ENCODE measurements at regions not wholly inside any gene's neighbourhood (a gene's known extent, or its start where the extent isn't known, plus 50 kb on each side); places are given as distances from the start of the nearest gene placed in this dataset.

DNA sequence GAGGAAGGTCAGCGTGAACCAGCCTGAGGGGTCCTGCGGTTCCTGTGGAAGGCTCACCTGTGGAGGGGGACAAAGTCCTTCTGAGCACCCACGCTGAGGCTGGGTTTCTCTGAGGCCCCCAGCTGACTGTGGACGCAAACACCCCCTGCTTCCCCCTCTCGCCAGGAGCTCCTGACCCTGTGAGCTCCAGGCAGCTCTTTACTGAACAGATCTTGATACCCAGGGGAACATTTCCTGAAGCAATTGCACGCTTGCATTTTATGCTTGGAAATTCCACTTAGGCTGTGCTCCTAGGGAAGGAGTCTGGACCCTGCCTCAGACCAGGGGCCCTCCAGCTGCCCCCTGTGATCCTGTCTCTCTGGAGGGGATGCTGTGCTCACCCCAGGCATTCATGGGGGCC is 454.2 kb upstream of the B3GAT1 start:
- no peak overlapping the region for H3K4me3 ChIP-seq (ENCODE audit: control insufficient read depth, low read depth, low read length)

GRCh38 chr11:134864968-134865305 is 452.9 kb upstream of the B3GAT1 start:
- H3K4me3 ChIP-seq (ENCODE audit: control insufficient read depth, low read depth, low read length), result no peak overlapping the region
- TF ChIP-seq, protein P1, sequence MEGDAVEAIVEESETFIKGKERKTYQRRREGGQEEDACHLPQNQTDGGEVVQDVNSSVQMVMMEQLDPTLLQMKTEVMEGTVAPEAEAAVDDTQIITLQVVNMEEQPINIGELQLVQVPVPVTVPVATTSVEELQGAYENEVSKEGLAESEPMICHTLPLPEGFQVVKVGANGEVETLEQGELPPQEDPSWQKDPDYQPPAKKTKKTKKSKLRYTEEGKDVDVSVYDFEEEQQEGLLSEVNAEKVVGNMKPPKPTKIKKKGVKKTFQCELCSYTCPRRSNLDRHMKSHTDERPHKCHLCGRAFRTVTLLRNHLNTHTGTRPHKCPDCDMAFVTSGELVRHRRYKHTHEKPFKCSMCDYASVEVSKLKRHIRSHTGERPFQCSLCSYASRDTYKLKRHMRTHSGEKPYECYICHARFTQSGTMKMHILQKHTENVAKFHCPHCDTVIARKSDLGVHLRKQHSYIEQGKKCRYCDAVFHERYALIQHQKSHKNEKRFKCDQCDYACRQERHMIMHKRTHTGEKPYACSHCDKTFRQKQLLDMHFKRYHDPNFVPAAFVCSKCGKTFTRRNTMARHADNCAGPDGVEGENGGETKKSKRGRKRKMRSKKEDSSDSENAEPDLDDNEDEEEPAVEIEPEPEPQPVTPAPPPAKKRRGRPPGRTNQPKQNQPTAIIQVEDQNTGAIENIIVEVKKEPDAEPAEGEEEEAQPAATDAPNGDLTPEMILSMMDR (IDR thresholded peaks at IDR 0.05; ENCODE audit: control insufficient read depth, insufficient read depth, low read depth, low read length, missing control alignments), result no peak
- no peak for DNase-seq (ENCODE audit: low read depth)

More for the DNA sequence above, 454.2 kb upstream of the B3GAT1 start:
- no peak for DNase-seq (ENCODE audit: low read depth)
- TF ChIP-seq, protein P1 (IDR thresholded peaks at IDR 0.05; ENCODE audit: control insufficient read depth, insufficient read depth, low read depth, low read length, missing control alignments), result no peak

DNA sequence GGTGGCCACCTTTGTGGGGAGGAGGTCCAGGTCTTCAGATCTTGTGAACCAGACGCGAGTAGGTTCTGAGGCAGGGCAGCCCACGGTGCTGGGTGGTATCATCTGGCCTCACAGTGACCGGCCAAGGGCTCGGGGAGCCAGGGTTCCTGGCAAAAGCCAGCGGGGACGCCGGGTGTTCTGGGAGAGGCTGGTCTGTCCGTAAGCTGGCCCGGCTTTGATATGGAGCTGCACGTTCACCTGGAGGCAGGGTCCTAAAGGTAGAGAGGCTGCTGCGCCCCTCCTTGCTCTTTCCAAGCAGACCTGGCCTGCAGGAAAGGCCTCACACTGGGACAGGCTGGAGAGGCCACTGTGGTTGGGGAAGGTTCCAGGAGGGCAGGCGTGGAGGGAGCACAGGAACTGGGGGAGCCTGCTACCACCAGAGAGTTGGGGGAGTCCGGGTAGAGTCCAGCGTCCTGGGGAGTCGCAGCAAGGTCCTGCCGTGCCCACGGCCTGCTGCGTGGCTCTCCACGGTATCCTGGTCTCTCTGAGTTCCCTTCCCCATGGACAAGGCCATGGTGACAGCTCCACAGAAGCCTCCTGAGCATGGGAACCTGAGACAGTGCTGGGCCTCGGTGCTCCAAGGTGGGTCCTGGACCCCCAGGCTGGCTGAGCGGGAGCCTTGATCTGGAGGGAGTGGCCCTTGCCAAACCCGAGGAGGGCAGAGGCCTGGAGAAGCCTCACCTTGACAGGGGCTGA is 452.4 kb upstream of the B3GAT1 start:
- no peak overlapping the region for H3K4me3 ChIP-seq (ENCODE audit: control insufficient read depth, low read depth, low read length)
- TF ChIP-seq, protein P1 (IDR thresholded peaks at IDR 0.05; ENCODE audit: control insufficient read depth, insufficient read depth, low read depth, low read length, missing control alignments), result no peak
- no peak for DNase-seq (ENCODE audit: low read depth)

DNA sequence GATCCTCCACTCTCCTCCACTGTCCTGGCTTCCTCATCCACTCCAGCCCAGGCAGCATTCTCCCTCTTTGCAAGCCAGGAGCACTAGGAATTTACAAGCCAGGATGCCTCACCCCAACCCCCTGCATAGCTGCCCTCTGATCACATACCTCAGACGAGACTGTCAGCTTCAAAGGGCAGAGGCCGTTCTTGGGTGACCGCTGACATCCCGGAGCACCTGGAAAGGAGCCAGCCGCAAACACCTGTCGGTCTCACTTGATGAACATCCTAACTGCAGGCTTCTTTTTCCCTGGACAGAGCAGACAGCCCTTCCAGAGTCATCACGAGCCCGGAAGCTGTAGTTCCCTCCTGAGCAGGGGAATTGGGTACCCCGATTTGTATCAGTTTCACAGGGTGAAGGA is 451.3 kb upstream of the B3GAT1 start:
- no peak overlapping the region for H3K4me3 ChIP-seq (ENCODE audit: control insufficient read depth, low read depth, low read length)
- TF ChIP-seq, protein P1 (IDR thresholded peaks at IDR 0.05; ENCODE audit: control insufficient read depth, insufficient read depth, low read depth, low read length, missing control alignments), result no peak
- DNase-seq (ENCODE audit: low read depth), result no peak

DNA sequence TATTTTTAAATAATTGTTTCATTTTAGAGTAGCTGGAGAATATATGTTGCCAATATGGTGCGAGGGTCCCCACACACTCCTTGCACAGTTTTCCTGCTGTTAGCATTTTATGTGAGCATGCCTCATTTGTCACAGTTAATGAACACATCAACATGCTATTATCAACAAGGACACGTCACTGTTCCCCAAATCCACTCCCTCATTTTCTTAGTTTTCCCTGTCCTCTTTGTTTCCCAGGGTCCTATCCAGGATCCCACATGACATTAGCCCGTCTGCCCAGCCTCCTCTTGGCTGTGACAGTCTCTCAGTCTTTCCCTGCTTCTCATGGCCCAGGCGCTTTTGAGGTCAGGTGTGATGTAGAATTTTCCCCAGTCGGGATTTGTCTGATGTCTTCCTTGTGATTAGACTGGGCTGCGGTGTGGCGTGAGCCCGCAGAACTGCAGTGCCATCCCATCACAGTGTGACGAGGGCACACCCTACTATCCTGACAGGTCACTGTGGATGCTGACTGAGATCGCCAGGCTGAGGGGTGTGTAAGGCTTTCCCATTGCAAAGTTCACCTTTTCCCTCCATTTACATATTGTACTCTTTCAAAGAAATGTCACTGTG is 450.6 kb upstream of the B3GAT1 start:
- TF ChIP-seq, protein P1 (IDR thresholded peaks at IDR 0.05; ENCODE audit: control insufficient read depth, insufficient read depth, low read depth, low read length, missing control alignments), result no peak
- no peak overlapping the region for H3K4me3 ChIP-seq (ENCODE audit: control insufficient read depth, low read depth, low read length)

DNA sequence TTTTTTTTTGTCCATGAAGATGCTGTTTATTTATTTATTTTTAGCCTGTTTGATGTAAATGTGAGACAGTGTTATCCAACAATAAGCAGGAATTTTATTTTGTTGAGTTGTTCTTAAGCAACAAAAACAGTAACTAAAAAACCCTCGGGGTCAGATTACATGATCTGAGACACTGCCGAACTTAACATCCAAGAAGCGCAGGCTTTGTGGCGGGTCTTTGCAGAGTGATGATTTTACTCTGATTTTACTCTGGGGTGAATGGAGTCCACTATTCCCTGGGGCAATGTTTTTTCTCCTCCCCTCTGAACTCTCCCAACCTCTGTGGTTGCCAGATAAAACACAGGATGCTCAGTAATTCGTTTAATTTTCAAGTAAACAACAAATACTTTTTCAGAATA is 450.1 kb upstream of the B3GAT1 start:
- DNase-seq (ENCODE audit: low read depth), result no peak
- TF ChIP-seq, protein P1 (IDR thresholded peaks at IDR 0.05; ENCODE audit: control insufficient read depth, insufficient read depth, low read depth, low read length, missing control alignments), result no peak
- no peak overlapping the region for H3K4me3 ChIP-seq (ENCODE audit: control insufficient read depth, low read depth, low read length)

More for the DNA sequence above, 450.6 kb upstream of the B3GAT1 start:
- DNase-seq (ENCODE audit: low read depth), result no peak

All from AG09309 (cell line).